Vagina (tissue), 2 donors: ENCODE measurements at regions not wholly inside any gene's neighbourhood (a gene's known extent, or its start where the extent isn't known, plus 50 kb on each side); places are given as distances from the start of the nearest gene placed in this dataset.

Experiments used
- DNase-seq, 2 donors: peaks; one replicate each; pipeline ENCODE4 v3.0.0-alpha.2; 2017; ENCODE audit errors: extremely low spot score in 2 of 2
- H3K27ac ChIP-seq: fragments of 200-600 bp; sonication (generic); one replicate; pipeline ENCODE4 v1.5.1; 2019
- H3K27me3 ChIP-seq: fragments of 200-600 bp; sonication (generic); one replicate; pipeline ENCODE4 v1.5.1; 2019
- H3K36me3 ChIP-seq, 2 donors: fragments of 200-600 bp; sonication (generic); one replicate each; pipeline ENCODE4 v1.5.1; 2017 to 2019
- H3K4me1 ChIP-seq: fragments of 200-600 bp; sonication (generic); one replicate; pipeline ENCODE4 v1.5.1; 2019
- H3K4me3 ChIP-seq, 2 donors: fragments of 200-600 bp; sonication (generic); 1 replicate in 1 of 2; 2 replicates in 1 of 2; pipeline ENCODE4 v1.5.1; 2016 to 2019
- H3K9me3 ChIP-seq: fragments of 200-600 bp; sonication (generic); one replicate; pipeline ENCODE4 v1.5.1; 2019
- CTCF ChIP-seq, 3 experiments: fragments of 450-650 bp in 2 of 3; fragments of 200-600 bp in 1 of 3; sonication (generic) in 1 of 3; IDR thresholded peaks; one replicate each; pipeline ENCODE4 v1.5.1; 2017 to 2019; ENCODE audit warnings: antibody characterized with exemption in 3 of 3, mild to moderate bottlenecking in 2 of 3, moderate library complexity in 2 of 3
- POLR2A ChIP-seq, 2 donors: fragments of 450-650 bp; IDR thresholded peaks; one replicate each; pipeline ENCODE4 v1.6.1; 2017; ENCODE audit warnings: antibody characterized with exemption in 2 of 2, mild to moderate bottlenecking in 2 of 2, moderate library complexity in 2 of 2
- POLR2AphosphoS5 ChIP-seq, 2 donors: sonication (generic); formaldehyde crosslinking; IDR thresholded peaks; one replicate each; pipeline ENCODE4 v1.9.0; 2017; ENCODE audit warnings: antibody characterized with exemption in 2 of 2, mild to moderate bottlenecking in 2 of 2, low read depth in 1 of 2; ENCODE audit not compliant: insufficient read depth in 1 of 2
- intact Hi-C: fragments of 100-400 bp; cut with DNase I; formaldehyde crosslinking; loops from one replicate; pipeline ENCODE4 v1.15.1; 2023

- Histone ChIP-seq H3K9me3 (no peaks in the 10 kb centered on the region), H3K27me3 (no peaks in the 10 kb centered on the region), H3K4me1 (no peaks in the 10 kb centered on the region), H3K4me3 (no peak overlapping the region), H3K27ac (no peak overlapping the region), H3K36me3 (no peaks in the 10 kb centered on the region)
- no peak for DNase-seq
- TF ChIP-seq POLR2A (IDR thresholded peaks at IDR 0.05) (no peak), CTCF (IDR thresholded peaks at IDR 0.05) (no peak), POLR2AphosphoS5 (IDR thresholded peaks at IDR 0.05; ENCODE audit: insufficient read depth in 1 of 2, low read depth in 1 of 2) (no peak)
- intact Hi-C loops: no loop called here
These were observed 2347.1 kb downstream of the PCDH7 start for GRCh38 chr4:33067221-33067620.

- intact Hi-C loops: no loop called here
- no peak for DNase-seq
- TF ChIP-seq POLR2A (IDR thresholded peaks at IDR 0.05) (no peak), POLR2AphosphoS5 (IDR thresholded peaks at IDR 0.05; ENCODE audit: insufficient read depth in 1 of 2, low read depth in 1 of 2) (no peak), CTCF (IDR thresholded peaks at IDR 0.05) (no peak)
These were observed 2348.4 kb downstream of the PCDH7 start for GRCh38 chr4:33068539-33068938.

GRCh38 chr4:33071535-33071934 is 2351.4 kb downstream of the PCDH7 start:
- H3K4me3 ChIP-seq: no peak overlapping the region
- intact Hi-C loops: no loop called here
- H3K9me3 ChIP-seq: no peaks in the 10 kb centered on the region
- H3K36me3 ChIP-seq: no peaks in the 10 kb centered on the region
- DNase-seq: no peak
- no peak overlapping the region for H3K27ac ChIP-seq
- no peak for TF ChIP-seq POLR2A (IDR thresholded peaks at IDR 0.05)
- no peak for TF ChIP-seq CTCF (IDR thresholded peaks at IDR 0.05)
- TF ChIP-seq POLR2AphosphoS5 (IDR thresholded peaks at IDR 0.05; ENCODE audit: insufficient read depth in 1 of 2, low read depth in 1 of 2): no peak
- no peaks in the 10 kb centered on the region for H3K4me1 ChIP-seq
- no peaks in the 10 kb centered on the region for H3K27me3 ChIP-seq

More at GRCh38 chr4:33068539-33068938, 2348.4 kb downstream of the PCDH7 start:
- no peaks in the 10 kb centered on the region for H3K9me3 ChIP-seq
- no peaks in the 10 kb centered on the region for H3K36me3 ChIP-seq
- H3K27ac ChIP-seq: no peak overlapping the region
- H3K4me3 ChIP-seq: no peak overlapping the region
- no peaks in the 10 kb centered on the region for H3K4me1 ChIP-seq
- H3K27me3 ChIP-seq: no peaks in the 10 kb centered on the region

GRCh38 chr4:33072298-33073089 is 2352.3 kb downstream of the PCDH7 start:
- H3K27ac ChIP-seq: no peak overlapping the region
- no peaks in the 10 kb centered on the region for H3K36me3 ChIP-seq
- no peak for DNase-seq
- no peaks in the 10 kb centered on the region for H3K9me3 ChIP-seq
- no peak overlapping the region for H3K4me3 ChIP-seq
- TF ChIP-seq POLR2AphosphoS5 (IDR thresholded peaks at IDR 0.05; ENCODE audit: insufficient read depth in 1 of 2, low read depth in 1 of 2): no peak
- TF ChIP-seq CTCF (IDR thresholded peaks at IDR 0.05): no peak
- no peak for TF ChIP-seq POLR2A (IDR thresholded peaks at IDR 0.05)
- H3K4me1 ChIP-seq: no peaks in the 10 kb centered on the region
- H3K27me3 ChIP-seq: no peaks in the 10 kb centered on the region
- intact Hi-C loops: no loop called here

- Histone ChIP-seq H3K9me3 (no peaks in the 10 kb centered on the region), H3K4me3 (no peak overlapping the region), H3K4me1 (no peaks in the 10 kb centered on the region), H3K36me3 (no peaks in the 10 kb centered on the region), H3K27me3 (no peaks in the 10 kb centered on the region), H3K27ac (no peak overlapping the region)
- no peak for TF ChIP-seq POLR2A (IDR thresholded peaks at IDR 0.05)
- no peak for TF ChIP-seq CTCF (IDR thresholded peaks at IDR 0.05)
- TF ChIP-seq POLR2AphosphoS5 (IDR thresholded peaks at IDR 0.05; ENCODE audit: insufficient read depth in 1 of 2, low read depth in 1 of 2): no peak
- DNase-seq: no peak
- intact Hi-C loops: no loop called here
These were observed 2353.6 kb downstream of the PCDH7 start for GRCh38 chr4:33073811-33074210.
